ENCODE measurements at regions not wholly inside any gene's neighbourhood (a gene's known extent, or its start where the extent isn't known, plus 50 kb on each side); places are given as distances from the start of the nearest gene placed in this dataset.

DNA sequence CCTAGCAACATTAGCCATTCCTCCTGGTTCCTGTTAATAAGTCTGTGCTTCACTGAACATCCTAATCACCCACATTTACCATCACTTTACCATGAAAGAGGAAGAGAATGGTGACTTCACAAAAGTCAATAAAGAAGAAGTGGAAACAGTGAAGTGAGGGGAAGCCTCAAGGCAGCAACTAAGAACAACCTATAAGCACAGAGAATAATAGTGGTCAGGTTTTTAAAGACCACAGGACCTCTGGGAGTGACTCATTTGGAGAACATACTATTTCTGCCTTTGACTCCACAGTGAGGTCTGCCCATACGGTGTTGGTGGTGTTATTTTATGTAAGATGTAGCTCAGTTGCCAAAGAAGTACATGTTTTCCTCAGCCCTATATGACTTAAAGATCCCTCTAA, 86.0 kb upstream of the TET2 start:
- intact Hi-C loops (cut with micrococcal nuclease): no loop called here
- BruUV-seq (replicated peaks): no TSS peak
- Mint-ChIP-seq H3K36me3 (ENCODE audit: insufficient read depth, unreplicated experiment) (no peaks in the 10 kb centered on the region), H3K9me3 (ENCODE audit: unreplicated experiment) (no peaks in the 10 kb centered on the region), H3K27me3 (ENCODE audit: insufficient read depth, unreplicated experiment) (no peaks in the 10 kb centered on the region), H3K4me3 (ENCODE audit: unreplicated experiment) (no peak overlapping the region), H3K27ac (ENCODE audit: low read depth, unreplicated experiment) (peak overlapping the region; percentile 61), H3K4me1 (ENCODE audit: insufficient read depth, unreplicated experiment) (peaks cover 35% of the 10 kb centered on the region)
- ChIA-PET POLR2A (interaction anchor here (0.5 to 1.0 kb wide), 2 partner anchors 9 to 665 kb away, joined by 3 read pairs; no protein-coding TSS in a partner anchor), CTCF (no interaction called here)
- DNase-seq (ENCODE audit: unreplicated experiment): peak; percentile 25
- no peak for TF ChIP-seq CTCF (IDR thresholded peaks at IDR 0.05; ENCODE audit: unreplicated experiment)

DNA sequence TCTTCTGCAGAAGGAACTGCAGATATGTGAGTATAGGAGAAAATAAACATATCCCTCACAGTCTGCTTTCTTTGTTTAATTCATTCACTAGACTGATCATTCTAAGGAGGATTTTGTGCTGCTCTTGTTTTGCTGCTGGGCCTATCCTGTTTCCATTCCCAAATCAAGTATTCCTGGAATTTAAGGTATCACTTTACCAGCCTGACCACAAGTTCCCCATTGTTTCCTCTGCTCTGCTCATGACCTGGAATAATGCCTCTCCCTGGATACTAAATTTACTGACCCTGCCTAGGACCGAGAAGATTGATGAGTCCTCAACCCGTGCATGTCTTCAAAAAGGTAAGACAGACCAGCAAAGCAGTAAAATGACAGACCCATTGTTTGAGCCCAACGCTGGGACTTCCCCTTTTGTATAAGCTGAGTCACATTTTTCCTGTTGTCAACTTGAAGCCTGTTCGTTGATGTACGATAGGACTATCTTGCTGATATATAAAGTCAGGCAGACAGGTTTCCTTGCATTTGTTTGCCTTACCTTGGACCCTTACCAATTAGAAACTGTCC, 85.5 kb upstream of the TET2 start:
- peaks cover 35% of the 10 kb centered on the region for H3K4me1 Mint-ChIP-seq (ENCODE audit: insufficient read depth, unreplicated experiment)
- H3K4me3 Mint-ChIP-seq (ENCODE audit: unreplicated experiment): no peak overlapping the region
- CTCF ChIA-PET: interaction anchor here (0.5 kb wide), 1 partner anchor 49 kb away, joined by 3 read pairs; no protein-coding TSS in a partner anchor
- POLR2A ChIA-PET: interaction anchor here (1.0 kb wide), 1 partner anchor 9 kb away, joined by 3 read pairs; no protein-coding TSS in a partner anchor
- peak; percentile 78 for DNase-seq (ENCODE audit: unreplicated experiment)
- H3K27me3 Mint-ChIP-seq (ENCODE audit: insufficient read depth, unreplicated experiment): no peaks in the 10 kb centered on the region
- no peaks in the 10 kb centered on the region for H3K36me3 Mint-ChIP-seq (ENCODE audit: insufficient read depth, unreplicated experiment)
- H3K27ac Mint-ChIP-seq (ENCODE audit: low read depth, unreplicated experiment): no peak overlapping the region
- no peak for TF ChIP-seq CTCF (IDR thresholded peaks at IDR 0.05; ENCODE audit: unreplicated experiment)
- no TSS peak for BruUV-seq (replicated peaks)
- intact Hi-C loops (cut with micrococcal nuclease): no loop called here
- no peaks in the 10 kb centered on the region for H3K9me3 Mint-ChIP-seq (ENCODE audit: unreplicated experiment)

- no peaks in the 10 kb centered on the region for H3K36me3 Mint-ChIP-seq (ENCODE audit: insufficient read depth, unreplicated experiment)
- H3K27ac Mint-ChIP-seq (ENCODE audit: low read depth, unreplicated experiment): no peak overlapping the region
- H3K27me3 Mint-ChIP-seq (ENCODE audit: insufficient read depth, unreplicated experiment): no peaks in the 10 kb centered on the region
- no peak for TF ChIP-seq CTCF (IDR thresholded peaks at IDR 0.05; ENCODE audit: unreplicated experiment)
- peak; percentile 13 for DNase-seq (ENCODE audit: unreplicated experiment)
- POLR2A ChIA-PET: no interaction called here
- intact Hi-C loops (cut with micrococcal nuclease): no loop called here
- CTCF ChIA-PET: interaction anchor here (0.5 kb wide), 1 partner anchor 49 kb away, joined by 3 read pairs; no protein-coding TSS in a partner anchor
- H3K4me3 Mint-ChIP-seq (ENCODE audit: unreplicated experiment): no peak overlapping the region
- no peaks in the 10 kb centered on the region for H3K9me3 Mint-ChIP-seq (ENCODE audit: unreplicated experiment)
- peaks cover 35% of the 10 kb centered on the region for H3K4me1 Mint-ChIP-seq (ENCODE audit: insufficient read depth, unreplicated experiment)
- BruUV-seq (replicated peaks): no TSS peak
Measured at GRCh38 chr4:105061731-105062130, 84.9 kb upstream of the TET2 start.

- ChIA-PET POLR2A (no interaction called here), CTCF (no interaction called here)
- Mint-ChIP-seq H3K4me1 (ENCODE audit: insufficient read depth, unreplicated experiment) (peaks cover 5% of the 10 kb centered on the region), H3K4me3 (ENCODE audit: unreplicated experiment) (no peak overlapping the region), H3K27me3 (ENCODE audit: insufficient read depth, unreplicated experiment) (no peaks in the 10 kb centered on the region), H3K9me3 (ENCODE audit: unreplicated experiment) (no peaks in the 10 kb centered on the region), H3K27ac (ENCODE audit: low read depth, unreplicated experiment) (no peak overlapping the region), H3K36me3 (ENCODE audit: insufficient read depth, unreplicated experiment) (no peaks in the 10 kb centered on the region)
- BruUV-seq (replicated peaks): no TSS peak
- no peak for TF ChIP-seq CTCF (IDR thresholded peaks at IDR 0.05; ENCODE audit: unreplicated experiment)
- DNase-seq (ENCODE audit: unreplicated experiment): no peak
- intact Hi-C loops (cut with micrococcal nuclease): no loop called here
Measured at GRCh38 chr4:105066401-105066800, 80.3 kb upstream of the TET2 start.

All from MCF 10A (cell line).